ENCODE measurements at regions not wholly inside any gene's neighbourhood (a gene's known extent, or its start where the extent isn't known, plus 50 kb on each side); places are given as distances from the start of the nearest gene placed in this dataset.
"Not testable (repeated sequence)": the region's sequence is repeated elsewhere in the genome, so short reads cannot be mapped to it uniquely, and the experiment has no call there.

GRCh38 chrX:88982933-88983332 lies 235.9 kb downstream of the CPXCR1 start:
- H3K36me3 ChIP-seq (ENCODE audit: control insufficient read depth in 2 of 2, insufficient read depth in 2 of 2, low read length in 1 of 2) = no peaks in the 10 kb centered on the region

DNA sequence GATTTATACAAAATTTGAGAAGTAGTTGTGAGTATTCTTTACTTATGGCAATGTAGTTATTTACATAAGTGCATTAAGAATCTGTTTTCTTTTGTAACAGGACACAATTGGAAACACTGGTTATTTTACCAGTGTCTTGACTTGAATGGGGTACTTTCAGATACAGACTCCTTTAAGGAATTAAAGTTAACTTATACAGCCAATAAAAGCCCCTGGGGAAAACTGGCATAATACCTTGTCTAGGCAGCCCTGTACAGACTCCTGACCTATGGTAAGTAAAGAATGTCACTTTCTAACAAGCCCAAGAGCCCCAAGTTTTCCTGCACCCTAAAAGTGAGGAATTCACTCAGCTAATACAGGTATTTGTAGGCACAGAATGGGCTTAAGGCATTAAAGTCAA lies 241.8 kb downstream of the CPXCR1 start:
- no peaks in the 10 kb centered on the region for H3K36me3 ChIP-seq (ENCODE audit: control insufficient read depth in 2 of 2, insufficient read depth in 2 of 2, low read length in 1 of 2)
- no peaks in the 10 kb centered on the region for H3K27me3 ChIP-seq (ENCODE audit: control insufficient read depth in 2 of 2, insufficient read depth in 1 of 2, low read length in 1 of 2)
- H3K4me1 ChIP-seq (ENCODE audit: control insufficient read depth in 2 of 2, insufficient read depth in 2 of 2, low read length in 2 of 2) = no peaks in the 10 kb centered on the region
- H3K4me3 ChIP-seq (ENCODE audit: low read length in 2 of 2) = no peak overlapping the region
- no peak overlapping the region for H3K27ac ChIP-seq (ENCODE audit: low read depth in 1 of 2, low read length in 1 of 2)
- no peak for DNase-seq (ENCODE audit: low read depth in 6 of 9, low spot score in 9 of 9)
- H3K9me3 ChIP-seq (ENCODE audit: control insufficient read depth in 2 of 2, insufficient read depth in 1 of 2, low read length in 1 of 2) = no peaks in the 10 kb centered on the region

More at GRCh38 chrX:88982933-88983332, 235.9 kb downstream of the CPXCR1 start:
- 83% methylated on average over 3 of the region's 3 CpGs for WGBS
- Histone ChIP-seq H3K27ac (ENCODE audit: low read depth in 1 of 2, low read length in 1 of 2) (no peak overlapping the region), H3K9me3 (ENCODE audit: control insufficient read depth in 2 of 2, insufficient read depth in 1 of 2, low read length in 1 of 2) (peaks cover 0 to 5% of the 10 kb centered on the region in 2 donors), H3K4me1 (ENCODE audit: control insufficient read depth in 2 of 2, insufficient read depth in 2 of 2, low read length in 2 of 2) (no peaks in the 10 kb centered on the region), H3K4me3 (ENCODE audit: low read length in 2 of 2) (no peak overlapping the region), H3K27me3 (ENCODE audit: control insufficient read depth in 2 of 2, insufficient read depth in 1 of 2, low read length in 1 of 2) (no peaks in the 10 kb centered on the region)
- no peak for DNase-seq (ENCODE audit: low read depth in 6 of 9, low spot score in 9 of 9)

DNA sequence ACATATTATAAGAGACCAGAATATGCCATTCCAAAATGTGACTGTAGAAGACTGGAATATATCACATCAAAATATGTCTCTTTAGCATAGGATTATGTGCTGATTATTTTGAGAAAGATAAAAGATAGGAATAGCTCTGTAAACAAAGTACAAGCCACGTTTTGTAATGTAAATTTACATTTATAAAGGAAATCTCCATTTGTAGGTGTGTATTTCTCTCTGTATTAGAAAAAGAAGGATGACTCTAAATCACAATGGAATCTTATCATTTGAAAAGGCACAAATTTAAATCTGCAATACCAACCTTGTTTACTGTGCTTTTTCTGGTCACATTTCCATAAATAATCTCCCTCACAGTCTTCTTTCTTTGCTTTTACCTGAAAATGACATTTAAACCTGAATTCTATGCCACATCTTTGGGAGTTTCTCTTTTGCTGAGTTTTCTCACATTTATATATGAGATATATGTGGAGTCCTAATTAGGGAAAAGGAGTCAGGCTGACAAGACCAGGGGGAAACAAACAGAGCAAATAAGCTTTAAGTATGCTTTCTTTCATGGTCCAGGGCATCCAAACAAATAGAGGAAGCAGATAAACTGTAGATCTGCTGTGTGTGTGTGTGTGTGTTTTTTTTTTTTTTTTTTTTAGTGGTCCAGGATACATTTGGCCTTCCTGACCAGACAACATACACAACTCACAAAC lies 244.0 kb downstream of the CPXCR1 start:
- DNase-seq (ENCODE audit: low read depth in 6 of 9, low spot score in 9 of 9) = no peak
- Histone ChIP-seq H3K9me3 (ENCODE audit: control insufficient read depth in 2 of 2, insufficient read depth in 1 of 2, low read length in 1 of 2) (no peaks in the 10 kb centered on the region), H3K4me3 (ENCODE audit: low read length in 2 of 2) (no peak overlapping the region), H3K4me1 (ENCODE audit: control insufficient read depth in 2 of 2, insufficient read depth in 2 of 2, low read length in 2 of 2) (no peaks in the 10 kb centered on the region), H3K27me3 (ENCODE audit: control insufficient read depth in 2 of 2, insufficient read depth in 1 of 2, low read length in 1 of 2) (no peaks in the 10 kb centered on the region), H3K27ac (ENCODE audit: low read depth in 1 of 2, low read length in 1 of 2) (no peak overlapping the region), H3K36me3 (ENCODE audit: control insufficient read depth in 2 of 2, insufficient read depth in 2 of 2, low read length in 1 of 2) (no peaks in the 10 kb centered on the region)
- WGBS = 45% methylated on average over 1 of the region's 1 CpG

DNA sequence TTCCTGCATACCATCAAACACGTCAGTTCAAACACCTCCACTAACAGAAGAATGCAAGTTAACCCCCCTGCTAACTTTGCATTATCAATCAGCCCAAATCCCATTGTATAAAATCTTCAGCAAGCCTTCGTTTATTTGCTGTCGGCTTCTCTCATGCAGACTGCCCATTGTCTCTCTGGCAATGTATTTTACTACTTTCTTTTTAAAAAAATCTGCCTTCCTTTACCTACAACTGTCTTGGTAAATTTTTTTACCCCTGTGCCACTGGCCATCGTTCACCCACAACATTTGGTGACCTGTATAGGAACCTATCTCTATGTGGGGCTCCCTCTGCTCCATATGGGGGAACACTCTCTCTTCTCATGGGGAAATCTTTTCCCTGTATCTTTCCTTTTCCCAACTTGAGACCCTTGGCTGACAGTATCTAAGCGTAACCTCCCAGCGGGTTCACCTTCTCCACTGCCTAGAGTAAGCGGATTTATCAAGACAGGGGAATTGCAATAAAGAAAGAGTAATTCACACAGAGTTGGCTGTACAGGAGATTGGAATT lies 244.6 kb downstream of the CPXCR1 start:
- Histone ChIP-seq H3K27ac (ENCODE audit: low read depth in 1 of 2, low read length in 1 of 2) (no peak overlapping the region), H3K4me1 (ENCODE audit: control insufficient read depth in 2 of 2, insufficient read depth in 2 of 2, low read length in 2 of 2) (no peaks in the 10 kb centered on the region), H3K4me3 (ENCODE audit: low read length in 2 of 2) (no peak overlapping the region), H3K27me3 (ENCODE audit: control insufficient read depth in 2 of 2, insufficient read depth in 1 of 2, low read length in 1 of 2) (no peaks in the 10 kb centered on the region), H3K36me3 (ENCODE audit: control insufficient read depth in 2 of 2, insufficient read depth in 2 of 2, low read length in 1 of 2) (no peaks in the 10 kb centered on the region), H3K9me3 (ENCODE audit: control insufficient read depth in 2 of 2, insufficient read depth in 1 of 2, low read length in 1 of 2) (no peaks in the 10 kb centered on the region)
- WGBS = 80% methylated on average over 7 of the region's 7 CpGs
- no peak for DNase-seq (ENCODE audit: low read depth in 6 of 9, low spot score in 9 of 9)

- Histone ChIP-seq H3K9me3 (ENCODE audit: control insufficient read depth in 2 of 2, insufficient read depth in 1 of 2, low read length in 1 of 2) (peaks cover 0 to 3% of the 10 kb centered on the region in 2 donors), H3K4me1 (ENCODE audit: control insufficient read depth in 2 of 2, insufficient read depth in 2 of 2, low read length in 2 of 2) (no peaks in the 10 kb centered on the region), H3K27me3 (ENCODE audit: control insufficient read depth in 2 of 2, insufficient read depth in 1 of 2, low read length in 1 of 2) (no peaks in the 10 kb centered on the region), H3K36me3 (ENCODE audit: control insufficient read depth in 2 of 2, insufficient read depth in 2 of 2, low read length in 1 of 2) (no peaks in the 10 kb centered on the region), H3K4me3 (ENCODE audit: low read length in 2 of 2) (no peak overlapping the region), H3K27ac (ENCODE audit: low read depth in 1 of 2, low read length in 1 of 2) (no peak overlapping the region)
- no peak for DNase-seq (ENCODE audit: low read depth in 6 of 9, low spot score in 9 of 9)
Observed at GRCh38 chrX:89021964-89022363, 274.9 kb downstream of the CPXCR1 start.

- Histone ChIP-seq H3K36me3 (ENCODE audit: control insufficient read depth in 2 of 2, insufficient read depth in 2 of 2, low read length in 1 of 2) (no peaks in the 10 kb centered on the region), H3K27me3 (ENCODE audit: control insufficient read depth in 2 of 2, insufficient read depth in 1 of 2, low read length in 1 of 2) (no peaks in the 10 kb centered on the region), H3K9me3 (ENCODE audit: control insufficient read depth in 2 of 2, insufficient read depth in 1 of 2, low read length in 1 of 2) (peaks cover 0 to 7% of the 10 kb centered on the region in 2 donors), H3K4me1 (ENCODE audit: control insufficient read depth in 2 of 2, insufficient read depth in 2 of 2, low read length in 2 of 2) (no peaks in the 10 kb centered on the region), H3K4me3 (ENCODE audit: low read length in 2 of 2) (no peak overlapping the region), H3K27ac (ENCODE audit: low read depth in 1 of 2, low read length in 1 of 2) (no peak overlapping the region)
- 94% methylated on average over 1 of the region's 1 CpG for WGBS
- DNase-seq (ENCODE audit: low read depth in 6 of 9, low spot score in 9 of 9) = no peak
Observed at GRCh38 chrX:89033723-89034122, 286.7 kb downstream of the CPXCR1 start.

- Histone ChIP-seq H3K9me3 (ENCODE audit: control insufficient read depth in 2 of 2, insufficient read depth in 1 of 2, low read length in 1 of 2) (peaks cover 0 to 7% of the 10 kb centered on the region in 2 donors), H3K27me3 (ENCODE audit: control insufficient read depth in 2 of 2, insufficient read depth in 1 of 2, low read length in 1 of 2) (no peaks in the 10 kb centered on the region), H3K27ac (ENCODE audit: low read depth in 1 of 2, low read length in 1 of 2) (no peak overlapping the region), H3K4me3 (ENCODE audit: low read length in 2 of 2) (no peak overlapping the region), H3K36me3 (ENCODE audit: control insufficient read depth in 2 of 2, insufficient read depth in 2 of 2, low read length in 1 of 2) (no peaks in the 10 kb centered on the region), H3K4me1 (ENCODE audit: control insufficient read depth in 2 of 2, insufficient read depth in 2 of 2, low read length in 2 of 2) (no peaks in the 10 kb centered on the region)
- WGBS = 5% methylated on average over 1 of the region's 1 CpG
- DNase-seq (ENCODE audit: low read depth in 6 of 9, low spot score in 9 of 9) = no peak
Observed at GRCh38 chrX:89034679-89035078, 287.7 kb downstream of the CPXCR1 start.

GRCh38 chrX:89053223-89053622 lies 306.2 kb downstream of the CPXCR1 start:
- Histone ChIP-seq H3K4me3 (ENCODE audit: low read length in 2 of 2) (no peak overlapping the region), H3K27me3 (ENCODE audit: control insufficient read depth in 2 of 2, insufficient read depth in 1 of 2, low read length in 1 of 2) (no peaks in the 10 kb centered on the region), H3K36me3 (ENCODE audit: control insufficient read depth in 2 of 2, insufficient read depth in 2 of 2, low read length in 1 of 2) (no peaks in the 10 kb centered on the region), H3K27ac (ENCODE audit: low read depth in 1 of 2, low read length in 1 of 2) (no peak overlapping the region), H3K4me1 (ENCODE audit: control insufficient read depth in 2 of 2, insufficient read depth in 2 of 2, low read length in 2 of 2) (no peaks in the 10 kb centered on the region), H3K9me3 (ENCODE audit: control insufficient read depth in 2 of 2, insufficient read depth in 1 of 2, low read length in 1 of 2) (no peaks in the 10 kb centered on the region)
- no peak for DNase-seq (ENCODE audit: low read depth in 6 of 9, low spot score in 9 of 9)

GRCh38 chrX:89099587-89099986 lies 352.6 kb downstream of the CPXCR1 start:
- not testable (repeated sequence) for H3K4me3 ChIP-seq (ENCODE audit: low read length in 2 of 2); H3K27me3 ChIP-seq (ENCODE audit: control insufficient read depth in 2 of 2, insufficient read depth in 1 of 2, low read length in 1 of 2); DNase-seq (ENCODE audit: low read depth in 6 of 9, low spot score in 9 of 9); H3K36me3 ChIP-seq (ENCODE audit: control insufficient read depth in 2 of 2, insufficient read depth in 2 of 2, low read length in 1 of 2); H3K27ac ChIP-seq (ENCODE audit: low read depth in 1 of 2, low read length in 1 of 2); H3K9me3 ChIP-seq (ENCODE audit: control insufficient read depth in 2 of 2, insufficient read depth in 1 of 2, low read length in 1 of 2); H3K4me1 ChIP-seq (ENCODE audit: control insufficient read depth in 2 of 2, insufficient read depth in 2 of 2, low read length in 2 of 2)
- WGBS = 94% methylated on average over 7 of the region's 7 CpGs
